ENCODE measurements at regions not wholly inside any gene's neighbourhood (a gene's known extent, or its start where the extent isn't known, plus 50 kb on each side); places are given as distances from the start of the nearest gene placed in this dataset.

- intact Hi-C loops (cut with micrococcal nuclease; ENCODE audit: unreplicated experiment), result no loop called here
- no peak for ATAC-seq
- in situ Hi-C loops (cut with HindIII; ENCODE audit: low pct_unique_long_range_greater_than_20kb, low sequenced_read_pairs), result no loop called here
- Histone ChIP-seq H3K9me3 (ENCODE audit: control insufficient read depth, insufficient read depth, low read depth, low read length) (no peaks in the 10 kb centered on the region), H3K27me3 (ENCODE audit: control insufficient read depth, insufficient read depth, low read length) (no peaks in the 10 kb centered on the region), H3K4me3 (ENCODE audit: low read depth in 2 of 2, low read length in 2 of 2) (no peak overlapping the region), H3K27ac (ENCODE audit: low read length) (no peak overlapping the region), H3K36me3 (ENCODE audit: control insufficient read depth, insufficient read depth, low read length) (no peaks in the 10 kb centered on the region), H3K4me1 (ENCODE audit: control insufficient read depth, insufficient read depth, low read length) (no peaks in the 10 kb centered on the region)
- ChIA-PET POLR2A (no interaction called here), CTCF (no interaction called here)
- no TSS peak for BruUV-seq (replicated peaks)
- no peak for DNase-seq (ENCODE audit: low read depth, low spot score)
- TF ChIP-seq CTCF (IDR thresholded peaks at IDR 0.05), result no peak
- no peak for TF ChIP-seq POLR2AphosphoS5 (IDR thresholded peaks at IDR 0.05; ENCODE audit: low read depth, low read length)
- no peak for TF ChIP-seq SIN3A (IDR thresholded peaks at IDR 0.05; ENCODE audit: borderline replicate concordance, insufficient read depth, low read depth, low read length)
- TF ChIP-seq TCF7L2 (IDR thresholded peaks at IDR 0.05; ENCODE audit: low read depth, low read length), result no peak
- no peak for TF ChIP-seq REST (IDR thresholded peaks at IDR 0.05; ENCODE audit: insufficient read depth in 1 of 2, low read depth in 2 of 2, low read length in 1 of 2)
Measured at GRCh38 chr10:126841341-126841895, 63.8 kb upstream of the DOCK1 start.

GRCh38 chr10:126842356-126842755 is 62.9 kb upstream of the DOCK1 start:
- intact Hi-C loops (cut with micrococcal nuclease; ENCODE audit: unreplicated experiment) (no loop called here), in situ Hi-C loops (cut with HindIII; ENCODE audit: low pct_unique_long_range_greater_than_20kb, low sequenced_read_pairs) (no loop called here)
- ChIA-PET CTCF (no interaction called here), POLR2A (no interaction called here)
- Histone ChIP-seq H3K27ac (ENCODE audit: low read length) (no peak overlapping the region), H3K27me3 (ENCODE audit: control insufficient read depth, insufficient read depth, low read length) (no peaks in the 10 kb centered on the region; the same call in 1 of the 2 replicates), H3K9me3 (ENCODE audit: control insufficient read depth, insufficient read depth, low read depth, low read length) (no peaks in the 10 kb centered on the region), H3K4me3 (ENCODE audit: low read depth in 2 of 2, low read length in 2 of 2) (no peak overlapping the region), H3K4me1 (ENCODE audit: control insufficient read depth, insufficient read depth, low read length) (no peaks in the 10 kb centered on the region), H3K36me3 (ENCODE audit: control insufficient read depth, insufficient read depth, low read length) (no peaks in the 10 kb centered on the region)
- no TSS peak for BruUV-seq (replicated peaks)
- TF ChIP-seq CTCF (IDR thresholded peaks at IDR 0.05) (no peak), POLR2AphosphoS5 (IDR thresholded peaks at IDR 0.05; ENCODE audit: low read depth, low read length) (no peak), TCF7L2 (IDR thresholded peaks at IDR 0.05; ENCODE audit: low read depth, low read length) (no peak), REST (IDR thresholded peaks at IDR 0.05; ENCODE audit: insufficient read depth in 1 of 2, low read depth in 2 of 2, low read length in 1 of 2) (no peak), SIN3A (IDR thresholded peaks at IDR 0.05; ENCODE audit: borderline replicate concordance, insufficient read depth, low read depth, low read length) (no peak)
- ATAC-seq (no peak), DNase-seq (ENCODE audit: low read depth, low spot score) (no peak)

Data from Panc1 (cell line).